Activated CD4-positive, alpha-beta T cell treated with anti-CD3 and anti-CD28 coated beads, Interleukin-10, Interleukin-2, amounts not matched to agents 100 ng/mL and 50 ng/mL, durations not matched to agents 16 hours and 8 hours (primary cell): ENCODE measurements at regions not wholly inside any gene's neighbourhood (a gene's known extent, or its start where the extent isn't known, plus 50 kb on each side); places are given as distances from the start of the nearest gene placed in this dataset.
"Not testable (repeated sequence)": the region's sequence is repeated elsewhere in the genome, so short reads cannot be mapped to it uniquely, and the experiment has no call there.

Experiments
- DNase-seq: peaks from one replicate; pipeline ENCODE4 v3.0.0-alpha.2; 2020

- DNase-seq: no peak
Measured at GRCh38 chr21:23809573-23809972, 1797.7 kb downstream of the MRPL39 start.

- not testable (repeated sequence) for DNase-seq
Measured at GRCh38 chr21:23806966-23807548, 1800.2 kb downstream of the MRPL39 start.

GRCh38 chr21:23804866-23805265 is 1802.4 kb downstream of the MRPL39 start:
- DNase-seq: no peak

- no peak for DNase-seq
Measured at GRCh38 chr21:23801292-23801691, 1806.0 kb downstream of the MRPL39 start.

GRCh38 chr21:23799376-23799775 is 1807.9 kb downstream of the MRPL39 start:
- no peak for DNase-seq

- no peak for DNase-seq
Measured at GRCh38 chr21:23792300-23792699, 1815.0 kb downstream of the MRPL39 start.

GRCh38 chr21:23789864-23790263 is 1817.4 kb downstream of the MRPL39 start:
- DNase-seq: no peak

- DNase-seq: no peak
Measured at GRCh38 chr21:23780326-23780725, 1827.0 kb downstream of the MRPL39 start.

- no peak for DNase-seq
Measured at GRCh38 chr21:23743821-23744220, 1863.5 kb downstream of the MRPL39 start.

- DNase-seq: no peak
Measured at GRCh38 chr21:23740463-23740862, 1866.8 kb downstream of the MRPL39 start.

GRCh38 chr21:23732776-23733175 is 1874.5 kb downstream of the MRPL39 start:
- DNase-seq: no peak

- DNase-seq: no peak
Measured at GRCh38 chr21:23729331-23729730, 1878.0 kb downstream of the MRPL39 start.

- DNase-seq: peak; percentile 2
Measured at GRCh38 chr21:23725576-23725975, 1881.7 kb downstream of the MRPL39 start.

- no peak for DNase-seq
Measured at GRCh38 chr21:23718446-23719285, 1888.6 kb downstream of the MRPL39 start.

GRCh38 chr21:23712166-23712565 is 1895.1 kb downstream of the MRPL39 start:
- no peak for DNase-seq

- DNase-seq: no peak
Measured at GRCh38 chr21:23706431-23706830, 1900.8 kb downstream of the MRPL39 start.

GRCh38 chr21:23699402-23699801 is 1907.9 kb downstream of the MRPL39 start:
- DNase-seq: no peak

- DNase-seq: no peak
Measured at GRCh38 chr21:23698619-23699018, 1908.7 kb downstream of the MRPL39 start.

- no peak for DNase-seq
Measured at GRCh38 chr21:23695443-23695842, 1911.8 kb downstream of the MRPL39 start.

- DNase-seq: no peak
Measured at GRCh38 chr21:23694390-23694789, 1912.9 kb downstream of the MRPL39 start.

GRCh38 chr21:23690316-23690715 is 1917.0 kb downstream of the MRPL39 start:
- DNase-seq: no peak

GRCh38 chr21:23686737-23687523 is 1920.4 kb downstream of the MRPL39 start:
- no peak for DNase-seq

- DNase-seq: no peak
Measured at GRCh38 chr21:23684431-23684830, 1922.8 kb downstream of the MRPL39 start.

- DNase-seq: no peak
Measured at GRCh38 chr21:23664193-23664694, 1943.0 kb downstream of the MRPL39 start.
